Lower leg skin (tissue), 3 donors: ENCODE measurements at regions not wholly inside any gene's neighbourhood (a gene's known extent, or its start where the extent isn't known, plus 50 kb on each side); places are given as distances from the start of the nearest gene placed in this dataset.

Experiments
- POLR2A ChIP-seq, 2 donors: fragments of 450-650 bp; IDR thresholded peaks; one replicate each; pipeline ENCODE4 v1.6.1; 2016 to 2017; ENCODE audit warnings: antibody characterized with exemption in 2 of 2, mild to moderate bottlenecking in 1 of 2, moderate library complexity in 1 of 2
- TF ChIP-seq, protein P1 (sequence below), 3 donors: fragments of 450-650 bp; IDR thresholded peaks; one replicate each; pipeline ENCODE4 v1.5.1; 2016; ENCODE audit warnings: antibody characterized with exemption in 3 of 3, mild to moderate bottlenecking in 3 of 3, moderate library complexity in 2 of 3

DNA sequence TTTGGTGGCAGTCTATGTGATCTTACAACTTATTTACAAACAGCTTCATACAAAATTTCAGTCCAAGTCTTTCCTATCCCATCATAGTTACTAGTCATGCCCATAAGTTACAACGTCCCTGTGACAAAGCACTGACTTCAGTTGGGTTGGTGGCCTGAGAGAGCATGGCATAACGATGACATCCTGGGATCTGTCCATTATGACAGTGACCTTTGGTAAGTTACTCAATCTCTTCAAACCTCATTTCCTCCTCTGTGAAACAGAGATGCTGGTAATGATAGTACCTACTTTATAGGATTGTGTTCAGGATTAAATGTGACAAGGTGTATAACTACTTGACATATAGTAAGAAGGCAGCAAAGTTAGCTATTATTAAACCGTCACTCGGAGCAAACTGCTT lies 55.4 kb upstream of the ATP5MC3 start:
- TF ChIP-seq, protein P1, sequence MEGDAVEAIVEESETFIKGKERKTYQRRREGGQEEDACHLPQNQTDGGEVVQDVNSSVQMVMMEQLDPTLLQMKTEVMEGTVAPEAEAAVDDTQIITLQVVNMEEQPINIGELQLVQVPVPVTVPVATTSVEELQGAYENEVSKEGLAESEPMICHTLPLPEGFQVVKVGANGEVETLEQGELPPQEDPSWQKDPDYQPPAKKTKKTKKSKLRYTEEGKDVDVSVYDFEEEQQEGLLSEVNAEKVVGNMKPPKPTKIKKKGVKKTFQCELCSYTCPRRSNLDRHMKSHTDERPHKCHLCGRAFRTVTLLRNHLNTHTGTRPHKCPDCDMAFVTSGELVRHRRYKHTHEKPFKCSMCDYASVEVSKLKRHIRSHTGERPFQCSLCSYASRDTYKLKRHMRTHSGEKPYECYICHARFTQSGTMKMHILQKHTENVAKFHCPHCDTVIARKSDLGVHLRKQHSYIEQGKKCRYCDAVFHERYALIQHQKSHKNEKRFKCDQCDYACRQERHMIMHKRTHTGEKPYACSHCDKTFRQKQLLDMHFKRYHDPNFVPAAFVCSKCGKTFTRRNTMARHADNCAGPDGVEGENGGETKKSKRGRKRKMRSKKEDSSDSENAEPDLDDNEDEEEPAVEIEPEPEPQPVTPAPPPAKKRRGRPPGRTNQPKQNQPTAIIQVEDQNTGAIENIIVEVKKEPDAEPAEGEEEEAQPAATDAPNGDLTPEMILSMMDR (IDR thresholded peaks at IDR 0.05), result no peak
- no peak for TF ChIP-seq POLR2A (IDR thresholded peaks at IDR 0.05)
